Mammary epithelial cell (primary cell): ENCODE measurements at regions not wholly inside any gene's neighbourhood (a gene's known extent, or its start where the extent isn't known, plus 50 kb on each side); places are given as distances from the start of the nearest gene placed in this dataset.

Experiments
- EZH2 ChIP-seq: IDR thresholded peaks from 2 replicates; pipeline ENCODE4 v1.6.1; 2012; ENCODE audit warnings: low read length, inconsistent platforms, borderline replicate concordance
- TF ChIP-seq, protein P1 (sequence below), 2 donors: IDR thresholded peaks in 1 of 2; conservative IDR thresholded peaks in 1 of 2; 2 replicates each; pipeline ENCODE4 v1.5.1; 2011 to 2012; ENCODE audit warnings: inconsistent platforms in 2 of 2, low read length in 2 of 2, mild to moderate bottlenecking in 2 of 2, control low read depth in 1 of 2, low read depth in 1 of 2; ENCODE audit not compliant: insufficient read depth in 1 of 2; ENCODE audit errors: extremely low read depth in 1 of 2

DNA sequence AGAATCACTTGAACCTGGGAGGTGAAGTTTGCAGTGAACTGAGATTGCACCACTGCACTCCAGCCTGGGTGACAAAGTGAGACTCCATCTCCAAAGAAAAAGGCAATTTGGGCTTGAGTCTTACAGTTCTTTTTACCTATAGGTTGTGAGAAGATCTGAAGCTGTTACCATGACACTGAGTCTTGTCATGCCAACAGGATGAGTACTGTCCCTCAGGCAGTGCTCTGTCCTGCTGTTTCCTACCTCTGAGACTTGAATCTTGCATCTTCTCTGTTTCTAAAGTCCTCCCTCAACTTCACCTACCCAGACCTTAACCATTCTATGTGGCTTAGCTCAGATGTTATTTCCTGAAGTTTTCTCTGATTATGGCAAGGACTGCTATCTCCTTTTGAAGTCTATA is 400.8 kb upstream of the PRICKLE1 start:
- TF ChIP-seq, protein P1, sequence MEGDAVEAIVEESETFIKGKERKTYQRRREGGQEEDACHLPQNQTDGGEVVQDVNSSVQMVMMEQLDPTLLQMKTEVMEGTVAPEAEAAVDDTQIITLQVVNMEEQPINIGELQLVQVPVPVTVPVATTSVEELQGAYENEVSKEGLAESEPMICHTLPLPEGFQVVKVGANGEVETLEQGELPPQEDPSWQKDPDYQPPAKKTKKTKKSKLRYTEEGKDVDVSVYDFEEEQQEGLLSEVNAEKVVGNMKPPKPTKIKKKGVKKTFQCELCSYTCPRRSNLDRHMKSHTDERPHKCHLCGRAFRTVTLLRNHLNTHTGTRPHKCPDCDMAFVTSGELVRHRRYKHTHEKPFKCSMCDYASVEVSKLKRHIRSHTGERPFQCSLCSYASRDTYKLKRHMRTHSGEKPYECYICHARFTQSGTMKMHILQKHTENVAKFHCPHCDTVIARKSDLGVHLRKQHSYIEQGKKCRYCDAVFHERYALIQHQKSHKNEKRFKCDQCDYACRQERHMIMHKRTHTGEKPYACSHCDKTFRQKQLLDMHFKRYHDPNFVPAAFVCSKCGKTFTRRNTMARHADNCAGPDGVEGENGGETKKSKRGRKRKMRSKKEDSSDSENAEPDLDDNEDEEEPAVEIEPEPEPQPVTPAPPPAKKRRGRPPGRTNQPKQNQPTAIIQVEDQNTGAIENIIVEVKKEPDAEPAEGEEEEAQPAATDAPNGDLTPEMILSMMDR (conservative IDR thresholded peaks at IDR 0.05 in 1 of 2, IDR thresholded peaks at IDR 0.05 in 1 of 2; ENCODE audit: extremely low read depth in 1 of 2, insufficient read depth in 1 of 2, low read depth in 1 of 2, low read length in 2 of 2), result no peak
- TF ChIP-seq EZH2, result no peak
